Fibroblast of lung (primary cell): ENCODE measurements at regions not wholly inside any gene's neighbourhood (a gene's known extent, or its start where the extent isn't known, plus 50 kb on each side); places are given as distances from the start of the nearest gene placed in this dataset.
"Not testable (repeated sequence)": the region's sequence is repeated elsewhere in the genome, so short reads cannot be mapped to it uniquely, and the experiment has no call there.

Experiments
- CTCF ChIP-seq, 2 donors: IDR thresholded peaks in 1 of 2; conservative IDR thresholded peaks in 1 of 2; 1 replicate in 1 of 2; 2 replicates in 1 of 2; pipeline ENCODE4 v1.5.1; 2011 to 2012; ENCODE audit warnings: low read length in 2 of 2, control low read depth in 1 of 2, inconsistent platforms in 1 of 2, low read depth in 1 of 2, mild to moderate bottlenecking in 1 of 2
- EZH2 ChIP-seq: IDR thresholded peaks from 2 replicates; pipeline ENCODE4 v1.5.1; 2012; ENCODE audit warnings: low read length, control low read depth, mild to moderate bottlenecking; ENCODE audit errors: missing control alignments

- TF ChIP-seq CTCF (conservative IDR thresholded peaks at IDR 0.05 in 1 of 2, IDR thresholded peaks at IDR 0.05 in 1 of 2; ENCODE audit: low read depth in 1 of 2, low read length in 2 of 2); EZH2: not testable (repeated sequence)
Measured at GRCh38 chr16:11420067-11420466, 74.8 kb downstream of the RMI2 start.
